ENCODE measurements at regions not wholly inside any gene's neighbourhood (a gene's known extent, or its start where the extent isn't known, plus 50 kb on each side); places are given as distances from the start of the nearest gene placed in this dataset.
"Not testable (repeated sequence)": the region's sequence is repeated elsewhere in the genome, so short reads cannot be mapped to it uniquely, and the experiment has no call there.

DNA sequence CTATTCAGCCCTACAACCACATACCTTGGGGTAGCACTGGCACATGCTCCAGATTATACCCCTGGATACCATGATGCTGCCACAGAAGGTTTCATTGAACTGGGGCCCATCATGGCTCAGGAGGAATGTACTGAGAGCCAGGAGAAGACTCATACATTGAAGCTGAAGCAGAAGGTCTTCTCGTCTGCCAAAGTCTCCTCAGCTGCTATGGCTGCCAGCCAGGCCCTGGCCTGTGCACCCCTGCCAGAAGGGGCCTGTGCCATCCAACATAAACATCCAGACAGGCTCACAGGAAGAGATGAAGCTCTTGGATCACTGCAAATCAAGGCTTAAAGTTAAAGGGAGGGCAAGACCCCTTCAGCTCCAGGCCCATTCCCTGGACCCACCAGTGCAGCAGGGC lies 364.2 kb downstream of the KCNJ18 start:
- TF ChIP-seq, protein P1, sequence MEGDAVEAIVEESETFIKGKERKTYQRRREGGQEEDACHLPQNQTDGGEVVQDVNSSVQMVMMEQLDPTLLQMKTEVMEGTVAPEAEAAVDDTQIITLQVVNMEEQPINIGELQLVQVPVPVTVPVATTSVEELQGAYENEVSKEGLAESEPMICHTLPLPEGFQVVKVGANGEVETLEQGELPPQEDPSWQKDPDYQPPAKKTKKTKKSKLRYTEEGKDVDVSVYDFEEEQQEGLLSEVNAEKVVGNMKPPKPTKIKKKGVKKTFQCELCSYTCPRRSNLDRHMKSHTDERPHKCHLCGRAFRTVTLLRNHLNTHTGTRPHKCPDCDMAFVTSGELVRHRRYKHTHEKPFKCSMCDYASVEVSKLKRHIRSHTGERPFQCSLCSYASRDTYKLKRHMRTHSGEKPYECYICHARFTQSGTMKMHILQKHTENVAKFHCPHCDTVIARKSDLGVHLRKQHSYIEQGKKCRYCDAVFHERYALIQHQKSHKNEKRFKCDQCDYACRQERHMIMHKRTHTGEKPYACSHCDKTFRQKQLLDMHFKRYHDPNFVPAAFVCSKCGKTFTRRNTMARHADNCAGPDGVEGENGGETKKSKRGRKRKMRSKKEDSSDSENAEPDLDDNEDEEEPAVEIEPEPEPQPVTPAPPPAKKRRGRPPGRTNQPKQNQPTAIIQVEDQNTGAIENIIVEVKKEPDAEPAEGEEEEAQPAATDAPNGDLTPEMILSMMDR (IDR thresholded peaks at IDR 0.05) = not testable (repeated sequence)
- TF ChIP-seq, protein P2, sequence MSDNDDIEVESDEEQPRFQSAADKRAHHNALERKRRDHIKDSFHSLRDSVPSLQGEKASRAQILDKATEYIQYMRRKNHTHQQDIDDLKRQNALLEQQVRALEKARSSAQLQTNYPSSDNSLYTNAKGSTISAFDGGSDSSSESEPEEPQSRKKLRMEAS (CRISPR knock-in tag; IDR thresholded peaks at IDR 0.05) = not testable (repeated sequence)
- TF ChIP-seq, protein P3, sequence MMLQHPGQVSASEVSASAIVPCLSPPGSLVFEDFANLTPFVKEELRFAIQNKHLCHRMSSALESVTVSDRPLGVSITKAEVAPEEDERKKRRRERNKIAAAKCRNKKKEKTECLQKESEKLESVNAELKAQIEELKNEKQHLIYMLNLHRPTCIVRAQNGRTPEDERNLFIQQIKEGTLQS (CRISPR knock-in tag; conservative IDR thresholded peaks at IDR 0.05) = not testable (repeated sequence)
- not testable (repeated sequence) for TF ChIP-seq CBFB (CRISPR knock-in tag; IDR thresholded peaks at IDR 0.05; ENCODE audit: low read depth); SMAD4 (CRISPR knock-in tag; IDR thresholded peaks at IDR 0.05)
- TF ChIP-seq, protein P4, sequence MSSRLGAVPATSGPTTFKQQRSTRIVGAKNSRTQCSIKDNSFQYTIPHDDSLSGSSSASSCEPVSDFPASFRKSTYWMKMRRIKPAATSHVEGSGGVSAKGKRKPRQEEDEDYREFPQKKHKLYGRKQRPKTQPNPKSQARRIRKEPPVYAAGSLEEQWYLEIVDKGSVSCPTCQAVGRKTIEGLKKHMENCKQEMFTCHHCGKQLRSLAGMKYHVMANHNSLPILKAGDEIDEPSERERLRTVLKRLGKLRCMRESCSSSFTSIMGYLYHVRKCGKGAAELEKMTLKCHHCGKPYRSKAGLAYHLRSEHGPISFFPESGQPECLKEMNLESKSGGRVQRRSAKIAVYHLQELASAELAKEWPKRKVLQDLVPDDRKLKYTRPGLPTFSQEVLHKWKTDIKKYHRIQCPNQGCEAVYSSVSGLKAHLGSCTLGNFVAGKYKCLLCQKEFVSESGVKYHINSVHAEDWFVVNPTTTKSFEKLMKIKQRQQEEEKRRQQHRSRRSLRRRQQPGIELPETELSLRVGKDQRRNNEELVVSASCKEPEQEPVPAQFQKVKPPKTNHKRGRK (CRISPR knock-in tag; IDR thresholded peaks at IDR 0.05; ENCODE audit: borderline replicate concordance) = not testable (repeated sequence)

Data from WTC11 (cell line).